T47D (cell line): ENCODE measurements at regions not wholly inside any gene's neighbourhood (a gene's known extent, or its start where the extent isn't known, plus 50 kb on each side); places are given as distances from the start of the nearest gene placed in this dataset.

Source experiments
- DNase-seq, 2 experiments: peaks; one replicate each; pipeline versions ENCODE4 v3.0.0 to v3.0.0-alpha.2; 2011 to 2012; ENCODE audit warnings: low read depth in 1 of 2, low spot score in 1 of 2
- JUND ChIP-seq: IDR thresholded peaks from 2 replicates; pipeline ENCODE4 v1.6.1; 2012; ENCODE audit warnings: low read depth
- in situ Hi-C: cut with HindIII; loops from 2 replicates; pipeline ENCODE4 v1.10.0; 2016; ENCODE audit warnings: low sequenced_read_pairs, low pct_unique_long_range_greater_than_20kb

DNA sequence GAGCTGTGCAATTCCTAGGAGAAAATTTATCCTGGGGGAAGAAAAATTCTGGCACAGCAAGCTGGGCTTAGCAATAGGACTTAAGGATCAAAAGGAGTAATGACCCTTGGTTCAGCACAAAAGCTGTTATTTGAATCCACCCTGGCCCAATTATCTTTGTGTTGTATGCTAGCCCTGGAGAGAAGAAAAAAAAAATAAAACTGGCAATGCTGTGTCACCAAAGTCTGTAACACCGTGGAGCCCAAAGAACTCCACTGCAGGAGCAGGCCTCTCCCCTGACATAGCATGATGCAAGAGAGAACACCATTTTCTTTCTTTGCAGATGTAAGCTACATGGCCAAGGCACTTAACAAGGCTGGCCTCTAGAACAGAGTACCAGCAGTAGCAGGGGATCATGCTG lies 63.0 kb upstream of the ARHGAP5 start:
- in situ Hi-C loops = no loop called here
- TF ChIP-seq JUND = no peak
- DNase-seq = no peak

DNA sequence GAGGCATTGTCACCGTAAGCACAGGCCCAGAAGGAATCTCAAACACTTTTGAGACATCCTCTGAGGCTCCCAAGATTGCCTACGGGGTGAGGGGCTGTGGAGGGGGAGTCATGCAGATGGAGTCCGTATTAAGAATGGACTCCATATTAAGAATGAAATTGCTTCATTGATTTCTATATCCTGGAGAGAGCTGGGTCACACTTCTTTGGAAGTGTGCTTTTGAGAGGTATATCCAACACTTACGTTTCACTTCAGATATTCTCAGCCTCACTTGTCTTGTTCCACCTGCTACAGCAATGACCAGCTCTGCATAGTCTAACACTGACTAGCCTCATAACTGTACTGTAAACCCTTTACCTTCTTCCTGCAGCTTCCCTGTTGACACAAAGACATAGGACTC lies 62.6 kb upstream of the ARHGAP5 start:
- in situ Hi-C loops = no loop called here
- TF ChIP-seq JUND = no peak
- DNase-seq = no peak

- TF ChIP-seq JUND = no peak
- in situ Hi-C loops = no loop called here
- DNase-seq = no peak
These were observed 61.9 kb upstream of the ARHGAP5 start for GRCh38 chr14:32015166-32015565.

DNA sequence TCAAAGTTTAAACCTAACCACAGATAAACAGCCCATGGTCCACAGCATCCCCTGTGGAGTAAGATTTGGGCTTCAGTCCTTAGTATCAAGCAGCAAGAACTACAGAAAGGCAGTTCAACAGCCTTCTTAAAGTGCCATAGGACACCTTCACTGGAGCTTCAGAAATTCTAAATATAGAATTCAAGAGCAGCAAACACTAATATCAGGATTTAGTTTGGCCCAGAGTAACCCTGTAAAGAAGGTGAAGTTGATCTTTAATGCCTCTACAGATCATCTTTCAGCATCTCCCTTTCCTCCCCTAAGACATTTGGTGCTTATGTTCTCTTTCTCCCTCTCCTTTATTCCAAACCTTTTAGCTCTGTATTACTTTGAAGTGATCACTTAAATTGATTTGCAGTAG lies 59.5 kb upstream of the ARHGAP5 start:
- no peak for TF ChIP-seq JUND
- in situ Hi-C loops = no loop called here
- DNase-seq = no peak

- DNase-seq = peak in 1 of 2 experiments; percentile 36
- TF ChIP-seq JUND = no peak
- in situ Hi-C loops = no loop called here
These were observed 58.6 kb upstream of the ARHGAP5 start for GRCh38 chr14:32018391-32019092.

DNA sequence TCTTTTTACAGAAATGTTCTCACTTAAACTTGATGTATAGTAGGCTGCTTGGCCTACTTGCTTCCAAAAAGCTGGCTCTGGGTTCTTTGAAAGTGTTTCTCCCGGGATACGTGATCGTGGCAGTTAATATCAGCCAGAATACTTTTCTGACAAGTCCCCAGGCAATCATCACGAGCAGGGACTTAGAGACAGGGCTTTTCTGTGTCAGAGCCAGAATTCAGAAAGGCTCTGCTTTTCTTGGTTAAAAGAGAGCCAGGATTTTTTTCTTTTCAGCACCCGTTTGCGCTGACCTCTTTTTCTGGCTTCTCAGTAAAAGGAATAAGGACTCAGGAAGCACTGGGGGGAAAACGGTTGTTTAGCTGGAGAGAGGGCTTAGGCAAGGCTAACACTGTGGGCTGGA lies 57.8 kb upstream of the ARHGAP5 start:
- no peak for TF ChIP-seq JUND
- in situ Hi-C loops = no loop called here
- DNase-seq = no peak

- in situ Hi-C loops = no loop called here
These were observed 56.2 kb upstream of the ARHGAP5 start for GRCh38 chr14:32020882-32021281.

GRCh38 chr14:32021341-32021740 lies 55.8 kb upstream of the ARHGAP5 start:
- no peak for DNase-seq
- no peak for TF ChIP-seq JUND
- in situ Hi-C loops = no loop called here

More at GRCh38 chr14:32020882-32021281, 56.2 kb upstream of the ARHGAP5 start:
- no peak for DNase-seq
- TF ChIP-seq JUND = no peak

DNA sequence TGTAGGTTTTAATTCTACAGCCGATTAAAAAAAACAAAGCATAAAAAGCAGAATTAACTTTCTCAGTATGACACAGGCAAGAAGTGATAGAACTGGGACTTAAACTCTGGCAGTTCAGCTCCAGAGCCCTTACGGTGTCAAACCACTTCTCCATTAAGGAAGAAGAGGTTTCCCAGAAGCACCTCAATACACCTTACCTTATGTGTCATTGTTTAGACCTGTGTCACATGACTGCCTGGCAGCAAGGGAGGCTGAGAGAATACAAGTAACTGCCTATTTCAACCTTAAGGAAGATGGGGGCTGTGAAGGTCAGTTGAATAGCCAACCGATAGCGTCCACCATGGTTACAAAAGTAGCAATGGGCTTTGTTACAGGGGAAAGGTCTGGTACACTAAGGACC lies 54.6 kb upstream of the ARHGAP5 start:
- in situ Hi-C loops = no loop called here
- no peak for TF ChIP-seq JUND
- DNase-seq = no peak

GRCh38 chr14:32022938-32023466 lies 54.1 kb upstream of the ARHGAP5 start:
- in situ Hi-C loops = no loop called here
- no peak for TF ChIP-seq JUND
- DNase-seq = no peak

DNA sequence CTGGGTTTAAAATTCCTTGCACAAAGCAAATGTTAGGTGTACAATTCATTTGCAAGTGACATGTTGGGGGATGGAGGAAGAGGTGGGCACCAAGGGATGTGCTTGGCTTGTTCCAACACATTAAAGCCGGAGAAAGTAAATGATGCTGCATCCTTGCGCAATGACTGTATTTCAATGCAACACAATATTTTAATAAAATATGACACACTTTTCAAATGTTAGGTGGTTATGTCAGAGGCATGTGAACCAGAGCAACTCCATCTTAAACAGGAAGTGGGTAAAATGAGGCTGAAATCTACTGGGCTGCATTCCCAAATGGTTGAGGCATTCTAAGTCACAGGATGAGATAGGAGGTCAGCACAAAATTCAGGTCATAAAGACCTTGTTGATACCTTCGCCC lies 53.6 kb upstream of the ARHGAP5 start:
- in situ Hi-C loops = no loop called here

GRCh38 chr14:32027255-32027939 lies 49.7 kb upstream of the ARHGAP5 start:
- in situ Hi-C loops = no loop called here
- DNase-seq = no peak
- no peak for TF ChIP-seq JUND

More for the DNA sequence above, 53.6 kb upstream of the ARHGAP5 start:
- TF ChIP-seq JUND = no peak
- no peak for DNase-seq
